ENCODE measurements at regions not wholly inside any gene's neighbourhood (a gene's known extent, or its start where the extent isn't known, plus 50 kb on each side); places are given as distances from the start of the nearest gene placed in this dataset.

- Mint-ChIP-seq H3K4me3 (no peak overlapping the region), H3K4me1 (peaks cover 0 to 9% (median 2%) of the 10 kb centered on the region in 4 donors), H3K27me3 (peaks cover 11% of the 10 kb centered on the region), H3K27ac (no peak overlapping the region), H3K36me3 (no peaks in the 10 kb centered on the region), H3K9me3 (peaks cover 0 to 2% (median 0%) of the 10 kb centered on the region in 7 donors)
- Histone ChIP-seq H3K4me3 (ENCODE audit: low read depth, low read length) (no peak overlapping the region), H3K27me3 (ENCODE audit: control insufficient read depth, insufficient read depth, low read length) (no peaks in the 10 kb centered on the region), H3K4me1 (ENCODE audit: control insufficient read depth, insufficient read depth, low read length, poor library complexity, severe bottlenecking) (no peaks in the 10 kb centered on the region), H3K27ac (ENCODE audit: insufficient read depth, low read length, poor library complexity, severe bottlenecking) (no peak overlapping the region), H3K36me3 (ENCODE audit: control insufficient read depth, insufficient read depth, low read length) (no peaks in the 10 kb centered on the region), H3K9me3 (ENCODE audit: control insufficient read depth in 2 of 2, low read length in 2 of 2) (no peaks in the 10 kb centered on the region)
- no peak for ATAC-seq (ENCODE audit: low read depth in 2 of 2)
- DNase-seq: no peak
These were observed 133.2 kb upstream of the SVIL start for GRCh38 chr10:29767968-29768367.

GRCh38 chr10:29766753-29767152, 132.0 kb upstream of the SVIL start:
- H3K4me1 ChIP-seq (ENCODE audit: control insufficient read depth, insufficient read depth, low read length, poor library complexity, severe bottlenecking): no peaks in the 10 kb centered on the region
- no peak overlapping the region for H3K4me3 ChIP-seq (ENCODE audit: low read depth, low read length)
- Mint-ChIP-seq H3K9me3 (peaks cover 0 to 1% (median 0%) of the 10 kb centered on the region in 7 donors), H3K27ac (no peak overlapping the region), H3K27me3 (peaks cover 7% of the 10 kb centered on the region), H3K4me1 (no peaks in the 10 kb centered on the region), H3K4me3 (no peak overlapping the region), H3K36me3 (no peaks in the 10 kb centered on the region)
- H3K9me3 ChIP-seq (ENCODE audit: control insufficient read depth in 2 of 2, low read length in 2 of 2): no peaks in the 10 kb centered on the region
- ATAC-seq (ENCODE audit: low read depth in 2 of 2) (no peak), DNase-seq (no peak)
- H3K27ac ChIP-seq (ENCODE audit: insufficient read depth, low read length, poor library complexity, severe bottlenecking): no peak overlapping the region
- no peaks in the 10 kb centered on the region for H3K36me3 ChIP-seq (ENCODE audit: control insufficient read depth, insufficient read depth, low read length)
- no peaks in the 10 kb centered on the region for H3K27me3 ChIP-seq (ENCODE audit: control insufficient read depth, insufficient read depth, low read length)

- no peaks in the 10 kb centered on the region for H3K27me3 ChIP-seq (ENCODE audit: control insufficient read depth, insufficient read depth, low read length)
- no peak for ATAC-seq (ENCODE audit: low read depth in 2 of 2)
- no peak overlapping the region for H3K4me3 Mint-ChIP-seq
- H3K36me3 ChIP-seq (ENCODE audit: control insufficient read depth, insufficient read depth, low read length): no peaks in the 10 kb centered on the region
- peaks cover 0 to 1% (median 0%) of the 10 kb centered on the region in 7 donors for H3K9me3 Mint-ChIP-seq
- no peak overlapping the region for H3K4me3 ChIP-seq (ENCODE audit: low read depth, low read length)
- DNase-seq: no peak
- H3K4me1 Mint-ChIP-seq: no peaks in the 10 kb centered on the region
- no peaks in the 10 kb centered on the region for H3K36me3 Mint-ChIP-seq
- H3K27ac Mint-ChIP-seq: no peak overlapping the region
- no peak overlapping the region for H3K27ac ChIP-seq (ENCODE audit: insufficient read depth, low read length, poor library complexity, severe bottlenecking)
- H3K4me1 ChIP-seq (ENCODE audit: control insufficient read depth, insufficient read depth, low read length, poor library complexity, severe bottlenecking): no peaks in the 10 kb centered on the region
- no peaks in the 10 kb centered on the region for H3K27me3 Mint-ChIP-seq
- no peaks in the 10 kb centered on the region for H3K9me3 ChIP-seq (ENCODE audit: control insufficient read depth in 2 of 2, low read length in 2 of 2)
These were observed 130.6 kb upstream of the SVIL start for GRCh38 chr10:29765330-29765729.

- H3K4me3 ChIP-seq (ENCODE audit: low read depth, low read length): no peak overlapping the region
- Mint-ChIP-seq H3K9me3 (peaks cover 0 to 2% (median 0%) of the 10 kb centered on the region in 7 donors), H3K4me1 (no peaks in the 10 kb centered on the region), H3K4me3 (no peak overlapping the region), H3K27me3 (no peaks in the 10 kb centered on the region), H3K27ac (no peak overlapping the region), H3K36me3 (no peaks in the 10 kb centered on the region)
- no peaks in the 10 kb centered on the region for H3K36me3 ChIP-seq (ENCODE audit: control insufficient read depth, insufficient read depth, low read length)
- H3K9me3 ChIP-seq (ENCODE audit: control insufficient read depth in 2 of 2, low read length in 2 of 2): no peaks in the 10 kb centered on the region
- H3K4me1 ChIP-seq (ENCODE audit: control insufficient read depth, insufficient read depth, low read length, poor library complexity, severe bottlenecking): no peaks in the 10 kb centered on the region
- no peaks in the 10 kb centered on the region for H3K27me3 ChIP-seq (ENCODE audit: control insufficient read depth, insufficient read depth, low read length)
- ATAC-seq (ENCODE audit: low read depth in 2 of 2): no peak
- H3K27ac ChIP-seq (ENCODE audit: insufficient read depth, low read length, poor library complexity, severe bottlenecking): no peak overlapping the region
- no peak for DNase-seq
These were observed 128.6 kb upstream of the SVIL start for GRCh38 chr10:29763396-29763795.

GRCh38 chr10:29761916-29762315, 127.1 kb upstream of the SVIL start:
- no peaks in the 10 kb centered on the region for H3K9me3 ChIP-seq (ENCODE audit: control insufficient read depth in 2 of 2, low read length in 2 of 2)
- Mint-ChIP-seq H3K27me3 (peaks cover 5% of the 10 kb centered on the region), H3K4me1 (no peaks in the 10 kb centered on the region), H3K4me3 (no peak overlapping the region), H3K36me3 (no peaks in the 10 kb centered on the region), H3K9me3 (peaks cover 0 to 2% (median 0%) of the 10 kb centered on the region in 7 donors), H3K27ac (no peak overlapping the region)
- no peak overlapping the region for H3K27ac ChIP-seq (ENCODE audit: insufficient read depth, low read length, poor library complexity, severe bottlenecking)
- DNase-seq: no peak
- no peaks in the 10 kb centered on the region for H3K27me3 ChIP-seq (ENCODE audit: control insufficient read depth, insufficient read depth, low read length)
- no peak for ATAC-seq (ENCODE audit: low read depth in 2 of 2)
- no peaks in the 10 kb centered on the region for H3K36me3 ChIP-seq (ENCODE audit: control insufficient read depth, insufficient read depth, low read length)
- H3K4me1 ChIP-seq (ENCODE audit: control insufficient read depth, insufficient read depth, low read length, poor library complexity, severe bottlenecking): no peaks in the 10 kb centered on the region
- H3K4me3 ChIP-seq (ENCODE audit: low read depth, low read length): no peak overlapping the region

- Mint-ChIP-seq H3K9me3 (peaks cover 0 to 2% (median 0%) of the 10 kb centered on the region in 7 donors), H3K27me3 (peaks cover 11% of the 10 kb centered on the region)
These were observed 125.5 kb upstream of the SVIL start for GRCh38 chr10:29760138-29760900.

GRCh38 chr10:29757551-29758297, 123.0 kb upstream of the SVIL start:
- Histone ChIP-seq H3K27ac (ENCODE audit: insufficient read depth, low read length, poor library complexity, severe bottlenecking) (no peak overlapping the region), H3K4me1 (ENCODE audit: control insufficient read depth, insufficient read depth, low read length, poor library complexity, severe bottlenecking) (no peaks in the 10 kb centered on the region), H3K27me3 (ENCODE audit: control insufficient read depth, insufficient read depth, low read length) (peaks cover 3% of the 10 kb centered on the region), H3K4me3 (ENCODE audit: low read depth, low read length) (no peak overlapping the region), H3K9me3 (ENCODE audit: control insufficient read depth in 2 of 2, low read length in 2 of 2) (no peaks in the 10 kb centered on the region), H3K36me3 (ENCODE audit: control insufficient read depth, insufficient read depth, low read length) (no peaks in the 10 kb centered on the region)
- Mint-ChIP-seq H3K36me3 (no peaks in the 10 kb centered on the region), H3K4me1 (no peaks in the 10 kb centered on the region), H3K9me3 (peaks cover 0 to 2% (median 0%) of the 10 kb centered on the region in 7 donors), H3K27ac (no peak overlapping the region), H3K27me3 (peaks cover 16% of the 10 kb centered on the region), H3K4me3 (no peak overlapping the region)
- DNase-seq: no peak
- no peak for ATAC-seq (ENCODE audit: low read depth in 2 of 2)

More at GRCh38 chr10:29760138-29760900, 125.5 kb upstream of the SVIL start:
- H3K9me3 ChIP-seq (ENCODE audit: control insufficient read depth in 2 of 2, low read length in 2 of 2): no peaks in the 10 kb centered on the region
- Mint-ChIP-seq H3K4me1 (no peaks in the 10 kb centered on the region), H3K36me3 (no peaks in the 10 kb centered on the region), H3K4me3 (no peak overlapping the region), H3K27ac (no peak overlapping the region)
- no peak for ATAC-seq (ENCODE audit: low read depth in 2 of 2)
- no peaks in the 10 kb centered on the region for H3K36me3 ChIP-seq (ENCODE audit: control insufficient read depth, insufficient read depth, low read length)
- no peak overlapping the region for H3K27ac ChIP-seq (ENCODE audit: insufficient read depth, low read length, poor library complexity, severe bottlenecking)
- no peaks in the 10 kb centered on the region for H3K27me3 ChIP-seq (ENCODE audit: control insufficient read depth, insufficient read depth, low read length)
- H3K4me3 ChIP-seq (ENCODE audit: low read depth, low read length): no peak overlapping the region
- H3K4me1 ChIP-seq (ENCODE audit: control insufficient read depth, insufficient read depth, low read length, poor library complexity, severe bottlenecking): no peaks in the 10 kb centered on the region
- no peak for DNase-seq
